AG09319 (cell line): ENCODE measurements at regions not wholly inside any gene's neighbourhood (a gene's known extent, or its start where the extent isn't known, plus 50 kb on each side); places are given as distances from the start of the nearest gene placed in this dataset.

Experiments used
- DNase-seq: peaks from one replicate; pipeline ENCODE4 v3.0.0-alpha.2; 2010; ENCODE audit warnings: low read depth; ENCODE audit errors: extremely low read depth
- CTCF ChIP-seq: IDR thresholded peaks from 2 replicates; pipeline ENCODE4 v1.5.1; 2011; ENCODE audit warnings: low read depth, mild to moderate bottlenecking, inconsistent platforms, low read length, moderate library complexity

- no peak for TF ChIP-seq CTCF
- no peak for DNase-seq
Measured at GRCh38 chr10:33401300-33401699, 66.8 kb upstream of the NRP1 start.

- DNase-seq, result no peak
- no peak for TF ChIP-seq CTCF
Measured at GRCh38 chr10:33398796-33399195, 64.3 kb upstream of the NRP1 start.

GRCh38 chr10:33396938-33397337 is 62.5 kb upstream of the NRP1 start:
- TF ChIP-seq CTCF, result no peak
- DNase-seq, result no peak

- no peak for DNase-seq
- no peak for TF ChIP-seq CTCF
Measured at GRCh38 chr10:33396279-33396678, 61.8 kb upstream of the NRP1 start.

GRCh38 chr10:33395201-33395600 is 60.7 kb upstream of the NRP1 start:
- no peak for TF ChIP-seq CTCF
- no peak for DNase-seq

- TF ChIP-seq CTCF, result no peak
- no peak for DNase-seq
Measured at GRCh38 chr10:33392706-33393105, 58.2 kb upstream of the NRP1 start.

GRCh38 chr10:33391611-33392465 is 57.4 kb upstream of the NRP1 start:
- TF ChIP-seq CTCF, result no peak
- DNase-seq, result no peak
